K562 (cell line): ENCODE measurements at regions not wholly inside any gene's neighbourhood (a gene's known extent, or its start where the extent isn't known, plus 50 kb on each side); places are given as distances from the start of the nearest gene placed in this dataset.

Source experiments
- MXI1 ChIP-seq: IDR thresholded peaks from 2 replicates; pipeline ENCODE4 v1.6.1; 2011; ENCODE audit warnings: low read depth, mild to moderate bottlenecking, improper control_type of control experiment, low read length
- NR1H2 ChIP-seq: sonication (generic); formaldehyde crosslinking; IDR thresholded peaks from 2 replicates; pipeline ENCODE4 v1.4.0; 2020; ENCODE audit warnings: mild to moderate bottlenecking, missing genetic modification reagents
- ZNF277 ChIP-seq: fragments of 250-450 bp; sonication (Bioruptor Pico); IDR thresholded peaks from 2 replicates; pipeline ENCODE4 v1.8.0; 2022; ENCODE audit warnings: inconsistent platforms, mild to moderate bottlenecking, moderate library complexity, borderline replicate concordance
- TF ChIP-seq, protein P1 (sequence below): fragments of 150-350 bp; IDR thresholded peaks from 2 replicates; pipeline ENCODE4 v1.6.1; 2014; ENCODE audit warnings: low read depth, mild to moderate bottlenecking, low read length, borderline replicate concordance
- TF ChIP-seq, protein P2 (sequence below), 2 experiments: fragments of 250-450 bp in 1 of 2; fragments of 450-650 bp in 1 of 2; sonication (Bioruptor Pico) in 1 of 2; IDR thresholded peaks; 2 replicates each; pipeline versions ENCODE4 v1.6.1 to v1.8.0; 2016 to 2021; ENCODE audit warnings: mild to moderate bottlenecking in 2 of 2, moderate library complexity in 2 of 2, missing compliant biosample characterization in 1 of 2, missing genetic modification characterization in 1 of 2

GRCh38 chr20:48538856-48539255 is 288.9 kb downstream of the PREX1 start (continued):
- no peak for TF ChIP-seq ZNF277 (CRISPR knock-in tag)
- TF ChIP-seq, protein P1, sequence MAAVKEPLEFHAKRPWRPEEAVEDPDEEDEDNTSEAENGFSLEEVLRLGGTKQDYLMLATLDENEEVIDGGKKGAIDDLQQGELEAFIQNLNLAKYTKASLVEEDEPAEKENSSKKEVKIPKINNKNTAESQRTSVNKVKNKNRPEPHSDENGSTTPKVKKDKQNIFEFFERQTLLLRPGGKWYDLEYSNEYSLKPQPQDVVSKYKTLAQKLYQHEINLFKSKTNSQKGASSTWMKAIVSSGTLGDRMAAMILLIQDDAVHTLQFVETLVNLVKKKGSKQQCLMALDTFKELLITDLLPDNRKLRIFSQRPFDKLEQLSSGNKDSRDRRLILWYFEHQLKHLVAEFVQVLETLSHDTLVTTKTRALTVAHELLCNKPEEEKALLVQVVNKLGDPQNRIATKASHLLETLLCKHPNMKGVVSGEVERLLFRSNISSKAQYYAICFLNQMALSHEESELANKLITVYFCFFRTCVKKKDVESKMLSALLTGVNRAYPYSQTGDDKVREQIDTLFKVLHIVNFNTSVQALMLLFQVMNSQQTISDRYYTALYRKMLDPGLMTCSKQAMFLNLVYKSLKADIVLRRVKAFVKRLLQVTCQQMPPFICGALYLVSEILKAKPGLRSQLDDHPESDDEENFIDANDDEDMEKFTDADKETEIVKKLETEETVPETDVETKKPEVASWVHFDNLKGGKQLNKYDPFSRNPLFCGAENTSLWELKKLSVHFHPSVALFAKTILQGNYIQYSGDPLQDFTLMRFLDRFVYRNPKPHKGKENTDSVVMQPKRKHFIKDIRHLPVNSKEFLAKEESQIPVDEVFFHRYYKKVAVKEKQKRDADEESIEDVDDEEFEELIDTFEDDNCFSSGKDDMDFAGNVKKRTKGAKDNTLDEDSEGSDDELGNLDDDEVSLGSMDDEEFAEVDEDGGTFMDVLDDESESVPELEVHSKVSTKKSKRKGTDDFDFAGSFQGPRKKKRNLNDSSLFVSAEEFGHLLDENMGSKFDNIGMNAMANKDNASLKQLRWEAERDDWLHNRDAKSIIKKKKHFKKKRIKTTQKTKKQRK = no peak
- TF ChIP-seq, protein P2, sequence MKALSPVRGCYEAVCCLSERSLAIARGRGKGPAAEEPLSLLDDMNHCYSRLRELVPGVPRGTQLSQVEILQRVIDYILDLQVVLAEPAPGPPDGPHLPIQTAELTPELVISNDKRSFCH (CRISPR knock-in tag; IDR thresholded peaks at IDR 0.05) = no peak
- TF ChIP-seq, protein P2 (tag; IDR thresholded peaks at IDR 0.05) = no peak
- TF ChIP-seq NR1H2 (CRISPR knock-in tag) = no peak
- no peak for TF ChIP-seq MXI1
